ENCODE measurements at regions not wholly inside any gene's neighbourhood (a gene's known extent, or its start where the extent isn't known, plus 50 kb on each side); places are given as distances from the start of the nearest gene placed in this dataset.

- ATAC-seq = no peak
- TF ChIP-seq TOE1 (IDR thresholded peaks at IDR 0.05; ENCODE audit: borderline replicate concordance) (no peak), TOE1 (CRISPR knock-in tag; IDR thresholded peaks at IDR 0.05; ENCODE audit: borderline replicate concordance, low read depth) (no peak), CCAR2 (IDR thresholded peaks at IDR 0.05; ENCODE audit: low read depth, low read length) (no peak)
- H3K79me2 ChIP-seq (ENCODE audit: control insufficient read depth, insufficient read depth, low read length) = no peaks in the 10 kb centered on the region
- no peak for FAIRE-seq
- H3K9me1 ChIP-seq (ENCODE audit: control insufficient read depth, insufficient read depth, low read length) = no peaks in the 10 kb centered on the region
- 0% methylated on average over 4 of the region's 4 CpGs for WGBS (ENCODE audit: insufficient coverage, low coverage, missing lambda C conversion rate)
- no peak overlapping the region for H3K4me2 ChIP-seq (ENCODE audit: insufficient read depth, low read length)
- H3K4me3 ChIP-seq = no peak overlapping the region
- intact Hi-C loops (cut with micrococcal nuclease) = no loop called here
- DNase-seq (ENCODE audit: extremely low read depth in 1 of 4, low spot score in 3 of 4) = no peak
- no peaks in the 10 kb centered on the region for H3K27me3 ChIP-seq (ENCODE audit: control insufficient read depth in 2 of 2, insufficient read depth in 2 of 2, low read length in 2 of 2)
- no TSS peak for BruUV-seq (replicated peaks)
- H2AFZ ChIP-seq (ENCODE audit: low read depth, low read length) = no peak overlapping the region
- POLR2A ChIA-PET = interaction anchor here (0.6 kb wide), 2 partner anchors 11 to 24 kb away, joined by 3 to 4 read pairs; no protein-coding TSS in a partner anchor
- in situ Hi-C loops (cut with MboI) = no loop called here
- H4K20me1 ChIP-seq (replicated peaks; ENCODE audit: control insufficient read depth, insufficient read depth, low read length) = no peaks in the 10 kb centered on the region
- H3K36me3 ChIP-seq (ENCODE audit: control insufficient read depth, insufficient read depth, low read length) = no peaks in the 10 kb centered on the region
- H3K9me3 ChIP-seq (replicated peaks; ENCODE audit: control insufficient read depth, insufficient read depth, low read depth, low read length) = no peaks in the 10 kb centered on the region
- H3K27ac ChIP-seq (ENCODE audit: extremely low read depth, low read depth, low read length) = no peak overlapping the region
- no peaks in the 10 kb centered on the region for H3K4me1 ChIP-seq (replicated peaks in 1 of 2; ENCODE audit: control insufficient read depth in 2 of 2, insufficient read depth in 2 of 2, low read length in 2 of 2)
- no peak overlapping the region for H3K9ac ChIP-seq (ENCODE audit: insufficient read depth in 1 of 2, low read depth in 2 of 2, low read length in 2 of 2)
- CTCF ChIA-PET (ENCODE audit: low intra/inter-chr PET ratio) = no interaction called here
Observed at GRCh38 chr5:87751824-87752223, 339.1 kb upstream of the CCNH start.

GRCh38 chr5:87746891-87747377, 334.2 kb upstream of the CCNH start:
- Histone ChIP-seq H3K79me2 (ENCODE audit: control insufficient read depth, insufficient read depth, low read length) (no peaks in the 10 kb centered on the region), H3K4me3 (no peak overlapping the region), H3K36me3 (ENCODE audit: control insufficient read depth, insufficient read depth, low read length) (no peaks in the 10 kb centered on the region), H3K27me3 (ENCODE audit: control insufficient read depth in 2 of 2, insufficient read depth in 2 of 2, low read length in 2 of 2) (no peaks in the 10 kb centered on the region), H3K9me1 (ENCODE audit: control insufficient read depth, insufficient read depth, low read length) (no peaks in the 10 kb centered on the region), H3K4me2 (ENCODE audit: insufficient read depth, low read length) (no peak overlapping the region), H3K4me1 (replicated peaks in 1 of 2; ENCODE audit: control insufficient read depth in 2 of 2, insufficient read depth in 2 of 2, low read length in 2 of 2) (no peaks in the 10 kb centered on the region), H3K9ac (ENCODE audit: insufficient read depth in 1 of 2, low read depth in 2 of 2, low read length in 2 of 2) (no peak overlapping the region), H2AFZ (ENCODE audit: low read depth, low read length) (no peak overlapping the region), H3K27ac (ENCODE audit: extremely low read depth, low read depth, low read length) (no peak overlapping the region), H3K9me3 (replicated peaks; ENCODE audit: control insufficient read depth, insufficient read depth, low read depth, low read length) (no peaks in the 10 kb centered on the region), H4K20me1 (replicated peaks; ENCODE audit: control insufficient read depth, insufficient read depth, low read length) (no peaks in the 10 kb centered on the region)
- DNase-seq (ENCODE audit: extremely low read depth in 1 of 4, low spot score in 3 of 4) = no peak
- FAIRE-seq = no peak
- in situ Hi-C loops (cut with MboI) = no loop called here
- intact Hi-C loops (cut with micrococcal nuclease) = no loop called here
- no peak for ATAC-seq
- ChIA-PET CTCF (ENCODE audit: low intra/inter-chr PET ratio) (no interaction called here), POLR2A (no interaction called here)
- BruUV-seq (replicated peaks) = no TSS peak
- WGBS (ENCODE audit: insufficient coverage, low coverage, missing lambda C conversion rate) = 0% methylated on average over 2 of the region's 2 CpGs
- TF ChIP-seq TCF3 (CRISPR knock-in tag; IDR thresholded peaks at IDR 0.05) = no peak
- TF ChIP-seq PML (IDR thresholded peaks at IDR 0.05; ENCODE audit: low read length) = no peak
- no peak for TF ChIP-seq RBM25 (IDR thresholded peaks at IDR 0.05; ENCODE audit: low read depth, low read length, severe bottlenecking)
- TF ChIP-seq EP400 (IDR thresholded peaks at IDR 0.05) = no peak

Measured in K562 (cell line).